ENCODE measurements at regions not wholly inside any gene's neighbourhood (a gene's known extent, or its start where the extent isn't known, plus 50 kb on each side); places are given as distances from the start of the nearest gene placed in this dataset.
A peak's percentile ranks its signal among the peaks of the same experiment; 100 is the strongest.

DNA sequence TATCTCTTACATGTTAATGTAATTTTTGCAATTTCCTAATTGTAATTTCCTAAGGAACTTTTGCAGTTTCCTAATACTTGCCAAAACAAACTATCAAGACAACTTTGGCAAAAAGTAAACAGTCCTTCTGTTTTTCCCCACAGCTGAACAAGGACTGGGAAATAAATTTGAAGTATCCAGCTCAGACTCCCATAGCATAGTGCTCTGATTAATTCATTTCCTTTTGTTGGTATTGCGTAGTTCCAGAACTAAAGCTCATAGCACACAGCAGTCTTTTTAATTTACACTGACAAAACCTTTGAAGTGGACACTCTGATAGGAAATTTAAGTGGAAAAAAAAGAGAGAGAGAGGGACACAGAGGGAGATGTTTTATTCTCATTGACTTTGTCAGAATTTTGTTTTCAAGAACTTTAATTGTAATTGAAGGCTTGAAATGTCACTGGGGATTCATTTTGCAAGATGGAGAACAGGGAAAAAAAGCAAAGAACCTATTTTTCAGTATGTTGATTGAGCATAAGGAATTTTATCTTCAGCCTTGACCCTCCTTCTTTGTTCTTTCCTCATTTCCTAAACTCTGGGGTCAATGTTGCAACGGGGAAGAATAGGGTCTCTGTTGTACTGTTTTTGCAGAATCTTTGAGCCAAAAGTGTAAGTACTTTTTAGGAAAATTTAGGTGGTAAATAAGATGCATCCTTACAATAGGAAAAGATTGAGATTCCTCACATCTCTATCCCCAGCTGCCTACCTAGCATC lies 232.2 kb upstream of the NPSR1 start:
- WGBS (ENCODE audit: low lambda C conversion rate, missing lambda C conversion rate) = 86% methylated on average over 2 of the region's 2 CpGs
- Histone ChIP-seq H3K9me2 (replicated peaks; ENCODE audit: insufficient read depth) (no peaks in the 10 kb centered on the region), H3K4me2 (no peak overlapping the region), H4K20me1 (ENCODE audit: insufficient read depth, poor library complexity, severe bottlenecking) (no peaks in the 10 kb centered on the region), H3K27ac (no peak overlapping the region), H2AFZ (no peak overlapping the region), H3K79me2 (no peaks in the 10 kb centered on the region), H3K4me3 (no peak overlapping the region), H3K36me3 (replicated peaks; ENCODE audit: insufficient read depth, low read depth) (no peaks in the 10 kb centered on the region), H3K27me3 (no peaks in the 10 kb centered on the region), H3K4me1 (ENCODE audit: insufficient read depth) (no peaks in the 10 kb centered on the region), H3K9me3 (ENCODE audit: low read depth) (no peaks in the 10 kb centered on the region)
- no peak for TF ChIP-seq EZH2phosphoT487 (IDR thresholded peaks at IDR 0.05; ENCODE audit: low read depth, severe bottlenecking, unreplicated experiment)
- TF ChIP-seq, protein P1, sequence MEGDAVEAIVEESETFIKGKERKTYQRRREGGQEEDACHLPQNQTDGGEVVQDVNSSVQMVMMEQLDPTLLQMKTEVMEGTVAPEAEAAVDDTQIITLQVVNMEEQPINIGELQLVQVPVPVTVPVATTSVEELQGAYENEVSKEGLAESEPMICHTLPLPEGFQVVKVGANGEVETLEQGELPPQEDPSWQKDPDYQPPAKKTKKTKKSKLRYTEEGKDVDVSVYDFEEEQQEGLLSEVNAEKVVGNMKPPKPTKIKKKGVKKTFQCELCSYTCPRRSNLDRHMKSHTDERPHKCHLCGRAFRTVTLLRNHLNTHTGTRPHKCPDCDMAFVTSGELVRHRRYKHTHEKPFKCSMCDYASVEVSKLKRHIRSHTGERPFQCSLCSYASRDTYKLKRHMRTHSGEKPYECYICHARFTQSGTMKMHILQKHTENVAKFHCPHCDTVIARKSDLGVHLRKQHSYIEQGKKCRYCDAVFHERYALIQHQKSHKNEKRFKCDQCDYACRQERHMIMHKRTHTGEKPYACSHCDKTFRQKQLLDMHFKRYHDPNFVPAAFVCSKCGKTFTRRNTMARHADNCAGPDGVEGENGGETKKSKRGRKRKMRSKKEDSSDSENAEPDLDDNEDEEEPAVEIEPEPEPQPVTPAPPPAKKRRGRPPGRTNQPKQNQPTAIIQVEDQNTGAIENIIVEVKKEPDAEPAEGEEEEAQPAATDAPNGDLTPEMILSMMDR (IDR thresholded peaks at IDR 0.05; ENCODE audit: poor library complexity) = no peak
- no peak for DNase-seq (ENCODE audit: low spot score)

DNA sequence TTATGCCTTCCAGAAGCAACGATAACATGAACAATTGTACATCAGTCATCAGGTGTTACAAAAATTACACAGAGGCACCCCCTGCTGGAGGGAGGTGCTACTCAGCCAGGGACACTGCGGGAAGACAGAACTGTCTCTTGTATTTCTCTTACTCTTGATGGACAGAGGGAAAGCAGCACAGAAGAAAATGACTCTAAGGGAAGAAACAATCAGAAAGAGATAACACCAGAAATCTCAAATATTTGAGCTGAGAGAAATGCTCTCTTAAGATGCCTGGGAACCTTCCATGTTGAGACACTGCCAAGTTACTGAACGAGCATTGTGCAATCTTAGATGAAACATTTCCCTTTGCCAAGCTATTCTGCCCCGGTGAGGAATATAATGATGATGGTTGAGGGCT lies 227.6 kb upstream of the NPSR1 start:
- no peaks in the 10 kb centered on the region for H3K27me3 ChIP-seq
- H3K9me3 ChIP-seq (ENCODE audit: low read depth) = no peaks in the 10 kb centered on the region
- peak; percentile 38 for DNase-seq (ENCODE audit: low spot score)
- no peak overlapping the region for H3K4me3 ChIP-seq
- H4K20me1 ChIP-seq (ENCODE audit: insufficient read depth, poor library complexity, severe bottlenecking) = no peaks in the 10 kb centered on the region
- H3K36me3 ChIP-seq (replicated peaks; ENCODE audit: insufficient read depth, low read depth) = no peaks in the 10 kb centered on the region
- H3K4me2 ChIP-seq = no peak overlapping the region
- no peaks in the 10 kb centered on the region for H3K9me2 ChIP-seq (replicated peaks; ENCODE audit: insufficient read depth)
- no peak overlapping the region for H3K27ac ChIP-seq
- no peak overlapping the region for H2AFZ ChIP-seq
- 80% methylated on average over 4 of the region's 4 CpGs for WGBS (ENCODE audit: low lambda C conversion rate, missing lambda C conversion rate)
- H3K79me2 ChIP-seq = no peaks in the 10 kb centered on the region
- TF ChIP-seq EZH2 (IDR thresholded peaks at IDR 0.05; ENCODE audit: borderline replicate concordance) = no peak
- TF ChIP-seq, protein P1 (IDR thresholded peaks at IDR 0.05; ENCODE audit: poor library complexity) = peak; percentile 53
- no peaks in the 10 kb centered on the region for H3K4me1 ChIP-seq (ENCODE audit: insufficient read depth)

DNA sequence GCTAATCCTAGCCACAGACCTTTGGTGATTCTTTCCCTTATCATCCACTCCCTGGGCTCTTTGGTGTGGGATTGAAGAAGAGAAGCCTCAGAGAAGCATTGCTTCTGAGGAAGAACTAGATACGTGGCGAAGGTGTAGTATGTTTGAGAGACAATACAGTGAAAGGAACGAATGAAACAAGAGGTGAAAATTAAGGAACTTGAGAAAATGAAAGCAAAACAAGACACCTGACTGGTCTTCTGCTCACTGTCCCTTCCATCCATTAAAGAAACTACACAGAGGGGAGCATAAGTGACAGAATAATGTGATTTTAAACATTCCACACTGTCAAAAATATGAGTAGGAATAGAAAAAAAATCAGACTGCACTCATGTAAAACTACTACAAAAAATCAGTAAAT lies 219.6 kb upstream of the NPSR1 start:
- no peak overlapping the region for H3K4me2 ChIP-seq
- H3K9me3 ChIP-seq (ENCODE audit: low read depth) = no peaks in the 10 kb centered on the region
- H4K20me1 ChIP-seq (ENCODE audit: insufficient read depth, poor library complexity, severe bottlenecking) = no peaks in the 10 kb centered on the region
- TF ChIP-seq EZH2phosphoT487 (IDR thresholded peaks at IDR 0.05; ENCODE audit: low read depth, severe bottlenecking, unreplicated experiment) (no peak), EZH2 (IDR thresholded peaks at IDR 0.05; ENCODE audit: borderline replicate concordance) (no peak)
- TF ChIP-seq, protein P1 (IDR thresholded peaks at IDR 0.05; ENCODE audit: poor library complexity) = no peak
- H2AFZ ChIP-seq = no peak overlapping the region
- 83% methylated on average over 3 of the region's 3 CpGs for WGBS (ENCODE audit: low lambda C conversion rate, missing lambda C conversion rate)
- no peak for DNase-seq (ENCODE audit: low spot score)
- no peaks in the 10 kb centered on the region for H3K27me3 ChIP-seq
- H3K4me3 ChIP-seq = no peak overlapping the region
- no peaks in the 10 kb centered on the region for H3K36me3 ChIP-seq (replicated peaks; ENCODE audit: insufficient read depth, low read depth)
- H3K79me2 ChIP-seq = no peaks in the 10 kb centered on the region
- no peaks in the 10 kb centered on the region for H3K9me2 ChIP-seq (replicated peaks; ENCODE audit: insufficient read depth)
- H3K27ac ChIP-seq = no peak overlapping the region
- no peaks in the 10 kb centered on the region for H3K4me1 ChIP-seq (ENCODE audit: insufficient read depth)
